H1 (cell line): ENCODE measurements at regions not wholly inside any gene's neighbourhood (a gene's known extent, or its start where the extent isn't known, plus 50 kb on each side); places are given as distances from the start of the nearest gene placed in this dataset.

Experiments
- MAX ChIP-seq: IDR thresholded peaks from 2 replicates; pipeline ENCODE4 v1.6.1; 2012; ENCODE audit warnings: inconsistent platforms
- POLR2AphosphoS5 ChIP-seq: IDR thresholded peaks from 2 replicates; pipeline ENCODE4 v1.6.1; 2011; ENCODE audit warnings: low read depth, low read length
- RNF2 ChIP-seq: fragments of 200-900, 300-1000 bp; sonication (generic); IDR thresholded peaks from 2 replicates; pipeline ENCODE4 v1.7.1; 2016; ENCODE audit warnings: borderline replicate concordance, low read depth, mild to moderate bottlenecking, antibody characterized with exemption, low read length; ENCODE audit not compliant: poor library complexity, severe bottlenecking; ENCODE audit errors: missing control alignments
- SAP30 ChIP-seq: fragments of 300-600 bp; sonication (generic); IDR thresholded peaks from 2 replicates; pipeline ENCODE4 v1.7.1; 2012; ENCODE audit warnings: low read length, moderate library complexity, mild to moderate bottlenecking, inconsistent platforms; ENCODE audit not compliant: insufficient read depth, insufficient replicate concordance
- SP1 ChIP-seq: IDR thresholded peaks from 2 replicates; pipeline ENCODE4 v1.6.1; 2011; ENCODE audit warnings: low read depth, low read length
- YY1 ChIP-seq: IDR thresholded peaks from 2 replicates; pipeline ENCODE4 v1.6.1; 2011; ENCODE audit warnings: low read depth, mild to moderate bottlenecking, low read length

- TF ChIP-seq MAX (no peak), SAP30 (no peak), SP1 (no peak), YY1 (no peak), POLR2AphosphoS5 (no peak), RNF2 (no peak)
- TF ChIP-seq, all 59 proteins: peak for 0
Measured at GRCh38 chr12:105935106-105935505, 203.6 kb downstream of the NUAK1 start (continued).
